Uterus (tissue), 3 donors: ENCODE measurements at regions not wholly inside any gene's neighbourhood (a gene's known extent, or its start where the extent isn't known, plus 50 kb on each side); places are given as distances from the start of the nearest gene placed in this dataset.

Experiments
- DNase-seq, 2 donors: peaks; one replicate each; pipeline ENCODE4 v3.0.0-alpha.2; 2019 to 2020
- H3K27ac ChIP-seq, 2 donors: fragments of 200-600 bp; sonication (generic); 1 replicate in 1 of 2; 2 replicates in 1 of 2; pipeline ENCODE4 v1.5.1; 2016 to 2018
- H3K27me3 ChIP-seq, 2 donors: fragments of 200-600 bp; sonication (generic); one replicate each; pipeline ENCODE4 v1.5.1; 2018 to 2019; ENCODE audit warnings: control low read depth in 1 of 2
- H3K36me3 ChIP-seq, 2 donors: fragments of 200-600 bp; sonication (generic); one replicate each; pipeline ENCODE4 v1.5.1; 2019; ENCODE audit warnings: control low read depth in 1 of 2
- H3K4me1 ChIP-seq, 2 donors: fragments of 200-600 bp; sonication (generic); one replicate each; pipeline ENCODE4 v1.5.1; 2018 to 2019; ENCODE audit warnings: control low read depth in 1 of 2
- H3K4me3 ChIP-seq, 2 donors: fragments of 200-600 bp; sonication (generic); 1 replicate in 1 of 2; 2 replicates in 1 of 2; pipeline ENCODE4 v1.5.1; 2018 to 2019; ENCODE audit warnings: mild to moderate bottlenecking in 1 of 2
- H3K9me3 ChIP-seq, 2 donors: fragments of 200-600 bp; sonication (generic); one replicate each; pipeline ENCODE4 v1.5.1; 2019; ENCODE audit warnings: control low read depth in 1 of 2
- CTCF ChIP-seq, 4 experiments: fragments of 200-600 bp in 2 of 4; fragments of 450-650 bp in 2 of 4; sonication (generic) in 2 of 4; IDR thresholded peaks; one replicate each; pipeline ENCODE4 v1.5.1; 2016 to 2019; ENCODE audit warnings: antibody characterized with exemption in 4 of 4, mild to moderate bottlenecking in 2 of 4, moderate library complexity in 1 of 4
- POLR2A ChIP-seq, 2 donors: fragments of 450-650 bp; IDR thresholded peaks; one replicate each; pipeline ENCODE4 v1.6.1; 2016; ENCODE audit warnings: antibody characterized with exemption in 2 of 2, mild to moderate bottlenecking in 1 of 2, moderate library complexity in 1 of 2
- intact Hi-C: fragments of 100-400 bp; cut with DNase I; formaldehyde crosslinking; loops from one replicate; pipeline ENCODE4 v1.15.1; 2023; ENCODE audit warnings: low total_unique reads
- donor health status: DM: yes; HTN: yes; CAD: no.

- Histone ChIP-seq H3K9me3 (no peaks in the 10 kb centered on the region), H3K4me3 (no peak overlapping the region), H3K27ac (no peak overlapping the region), H3K4me1 (no peaks in the 10 kb centered on the region), H3K36me3 (no peaks in the 10 kb centered on the region), H3K27me3 (no peaks in the 10 kb centered on the region)
- DNase-seq, result no peak
- intact Hi-C loops, result no loop called here
- TF ChIP-seq POLR2A (IDR thresholded peaks at IDR 0.05) (no peak), CTCF (IDR thresholded peaks at IDR 0.05) (no peak)
Measured at GRCh38 chr4:37531151-37531550, 155.0 kb downstream of the RELL1 start.

DNA sequence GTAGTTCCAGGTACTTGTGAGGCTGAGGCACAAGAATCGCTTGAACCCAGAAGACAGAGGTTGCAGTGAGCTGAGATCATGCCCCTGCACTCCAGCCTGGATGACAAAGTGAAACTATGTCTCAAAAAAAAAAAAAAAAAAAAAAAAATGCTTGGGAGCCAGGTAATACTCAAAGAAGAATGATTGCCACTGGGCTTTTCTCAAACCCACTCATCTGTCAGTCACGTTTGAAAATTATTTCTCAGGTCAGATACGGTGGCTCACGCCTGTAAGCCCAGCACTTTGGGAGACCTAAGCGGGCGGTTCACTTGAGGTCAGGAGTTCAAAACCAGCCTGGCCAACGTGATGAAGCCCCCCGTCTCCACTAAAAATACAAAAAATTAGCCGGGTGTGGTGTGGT is 155.7 kb downstream of the RELL1 start:
- no peaks in the 10 kb centered on the region for H3K9me3 ChIP-seq
- H3K27me3 ChIP-seq, result no peaks in the 10 kb centered on the region
- H3K4me1 ChIP-seq, result no peaks in the 10 kb centered on the region
- no peak for TF ChIP-seq CTCF (IDR thresholded peaks at IDR 0.05)
- no peak for TF ChIP-seq POLR2A (IDR thresholded peaks at IDR 0.05)
- intact Hi-C loops, result no loop called here
- H3K27ac ChIP-seq, result no peak overlapping the region
- DNase-seq, result no peak
- no peak overlapping the region for H3K4me3 ChIP-seq
- no peaks in the 10 kb centered on the region for H3K36me3 ChIP-seq

DNA sequence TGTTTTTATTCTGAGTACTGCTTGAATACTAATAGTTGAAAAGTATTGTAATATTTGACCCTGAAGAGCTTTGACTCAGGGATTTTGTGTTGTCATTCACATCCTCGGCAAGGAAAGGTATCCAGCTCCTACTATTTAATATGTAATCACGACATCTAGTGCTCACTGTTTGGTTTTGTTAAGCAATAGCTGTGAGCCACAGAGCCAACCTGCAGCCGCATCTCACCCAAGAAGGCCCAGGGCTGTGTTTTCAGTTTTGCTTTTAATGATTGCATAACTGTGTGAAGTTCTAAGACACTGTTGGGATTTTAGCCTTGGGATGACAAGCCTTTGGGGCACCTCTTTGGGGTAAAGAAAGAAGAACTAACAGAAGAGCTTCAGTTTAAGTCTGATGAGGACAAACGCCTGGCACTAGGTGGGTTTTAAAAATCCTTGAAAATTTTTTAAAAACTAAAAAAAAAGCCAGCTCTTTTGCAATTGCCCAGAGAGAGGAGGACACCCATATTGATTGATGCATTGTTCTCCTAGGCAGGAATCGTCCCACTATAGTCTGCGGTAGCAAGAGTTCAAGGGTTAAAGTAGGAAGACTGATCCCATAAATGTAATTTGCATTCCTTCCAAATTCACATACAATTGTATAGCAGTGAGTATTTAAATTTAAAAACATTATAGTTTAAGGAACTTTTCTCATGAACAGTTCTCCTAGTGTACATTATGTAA is 157.8 kb downstream of the RELL1 start:
- TF ChIP-seq POLR2A (IDR thresholded peaks at IDR 0.05) (no peak), CTCF (IDR thresholded peaks at IDR 0.05) (no peak)
- intact Hi-C loops, result no loop called here
- no peak for DNase-seq
- Histone ChIP-seq H3K4me3 (no peak overlapping the region), H3K36me3 (no peaks in the 10 kb centered on the region), H3K27ac (no peak overlapping the region), H3K9me3 (no peaks in the 10 kb centered on the region), H3K27me3 (no peaks in the 10 kb centered on the region), H3K4me1 (no peaks in the 10 kb centered on the region)

DNA sequence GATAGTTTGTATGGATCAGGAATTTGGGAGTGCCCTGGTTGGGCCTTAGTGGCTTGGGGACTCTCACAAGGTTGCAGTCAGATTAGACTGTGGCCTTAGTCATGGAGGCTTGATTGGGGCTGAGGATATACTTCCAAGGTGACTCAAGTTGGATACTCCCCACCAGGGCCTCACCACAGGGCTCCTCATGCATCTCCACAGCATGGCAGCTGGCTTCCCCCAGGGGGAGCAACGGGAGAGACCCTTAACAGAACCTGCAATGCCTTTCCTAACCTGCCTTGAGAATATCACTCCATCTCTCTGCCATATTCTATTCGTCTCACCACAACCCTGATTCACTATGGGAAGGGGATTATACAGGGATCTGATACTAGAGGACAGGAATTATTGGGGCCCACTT is 161.9 kb downstream of the RELL1 start:
- Histone ChIP-seq H3K4me1 (no peaks in the 10 kb centered on the region), H3K27me3 (no peaks in the 10 kb centered on the region), H3K36me3 (no peaks in the 10 kb centered on the region), H3K9me3 (no peaks in the 10 kb centered on the region), H3K4me3 (no peak overlapping the region), H3K27ac (no peak overlapping the region)
- intact Hi-C loops, result no loop called here
- DNase-seq, result no peak
- TF ChIP-seq POLR2A (IDR thresholded peaks at IDR 0.05) (no peak), CTCF (IDR thresholded peaks at IDR 0.05) (no peak)

DNA sequence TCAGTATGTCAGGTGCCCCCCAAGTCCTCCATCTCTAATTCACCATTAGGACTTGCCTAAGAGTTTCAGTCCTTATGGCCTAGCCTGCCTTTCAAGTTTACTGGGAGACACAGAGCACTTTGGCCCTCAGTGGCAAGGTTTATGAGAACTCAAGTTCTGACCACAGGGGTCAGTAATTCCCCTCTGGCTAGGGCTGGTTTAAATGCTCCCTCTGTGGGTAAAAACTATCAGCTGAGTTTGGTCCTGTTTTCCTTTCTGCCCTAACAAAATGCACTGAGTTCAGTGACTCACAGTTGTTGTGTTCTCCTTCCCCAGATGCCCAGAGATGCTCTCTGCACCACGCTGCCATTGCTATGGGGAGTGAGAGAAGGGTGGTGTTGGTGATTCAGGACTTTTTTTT is 163.2 kb downstream of the RELL1 start:
- Histone ChIP-seq H3K27ac (no peak overlapping the region), H3K36me3 (no peaks in the 10 kb centered on the region), H3K4me1 (no peaks in the 10 kb centered on the region), H3K27me3 (no peaks in the 10 kb centered on the region), H3K4me3 (no peak overlapping the region), H3K9me3 (no peaks in the 10 kb centered on the region)
- intact Hi-C loops, result no loop called here
- TF ChIP-seq POLR2A (IDR thresholded peaks at IDR 0.05), result no peak
- no peak for TF ChIP-seq CTCF (IDR thresholded peaks at IDR 0.05)
- no peak for DNase-seq
